ENCODE measurements at regions not wholly inside any gene's neighbourhood (a gene's known extent, or its start where the extent isn't known, plus 50 kb on each side); places are given as distances from the start of the nearest gene placed in this dataset.

- no peak overlapping the region for H3K4me3 Mint-ChIP-seq
- H3K4me1 Mint-ChIP-seq = no peaks in the 10 kb centered on the region
- H3K9me3 Mint-ChIP-seq = peaks cover 67% of the 10 kb centered on the region
- peaks cover 3% of the 10 kb centered on the region; the same call in 1 of the 2 replicates for H3K27me3 Mint-ChIP-seq (ENCODE audit: low read depth)
- TF ChIP-seq KAT7 (CRISPR knock-in tag; IDR thresholded peaks at IDR 0.05; ENCODE audit: borderline replicate concordance) (no peak), ZNF416 (CRISPR knock-in tag; IDR thresholded peaks at IDR 0.05) (no peak), JUN (CRISPR knock-in tag; IDR thresholded peaks at IDR 0.05) (no peak), SMAD4 (CRISPR knock-in tag; IDR thresholded peaks at IDR 0.05) (no peak), E2F1 (CRISPR knock-in tag; IDR thresholded peaks at IDR 0.05) (no peak), ZNF423 (CRISPR knock-in tag; IDR thresholded peaks at IDR 0.05) (no peak), TEAD4 (CRISPR knock-in tag; IDR thresholded peaks at IDR 0.05) (no peak), AR (CRISPR knock-in tag; IDR thresholded peaks at IDR 0.05) (no peak), ZNF396 (CRISPR knock-in tag; IDR thresholded peaks at IDR 0.05; ENCODE audit: borderline replicate concordance) (no peak), NR3C1 (CRISPR knock-in tag; conservative IDR thresholded peaks at IDR 0.05; ENCODE audit: low read depth) (no peak), ERG (CRISPR knock-in tag; IDR thresholded peaks at IDR 0.05) (no peak)
- H3K27ac Mint-ChIP-seq = no peak overlapping the region
- CTCF ChIA-PET = no interaction called here
- ATAC-seq (no peak), DNase-seq (ENCODE audit: low spot score) (no peak)
- peaks cover 42% of the 10 kb centered on the region for H3K36me3 Mint-ChIP-seq
- POLR2A ChIA-PET = no interaction called here
Measured at GRCh38 chr2:116413659-116414058, 1400.8 kb upstream of the DDX18 start.

GRCh38 chr2:116416731-116417377 lies 1397.6 kb upstream of the DDX18 start:
- H3K4me3 Mint-ChIP-seq = no peak overlapping the region
- DNase-seq (ENCODE audit: low spot score) (no peak), ATAC-seq (no peak)
- H3K27me3 Mint-ChIP-seq (ENCODE audit: low read depth) = peaks cover 3% of the 10 kb centered on the region; the same call in 1 of the 2 replicates
- CTCF ChIA-PET = no interaction called here
- POLR2A ChIA-PET = no interaction called here
- no peak overlapping the region for H3K27ac Mint-ChIP-seq
- H3K4me1 Mint-ChIP-seq = no peaks in the 10 kb centered on the region
- H3K9me3 Mint-ChIP-seq = peaks cover 65% of the 10 kb centered on the region
- H3K36me3 Mint-ChIP-seq = peaks cover 42% of the 10 kb centered on the region
- TF ChIP-seq MYBL2 (CRISPR knock-in tag; IDR thresholded peaks at IDR 0.05) (no peak), ZNF317 (CRISPR knock-in tag; IDR thresholded peaks at IDR 0.05; ENCODE audit: borderline replicate concordance, low read depth) (no peak), IRF1 (CRISPR knock-in tag; IDR thresholded peaks at IDR 0.05) (no peak), NR2C2 (CRISPR knock-in tag; IDR thresholded peaks at IDR 0.05) (no peak), ZBTB43 (CRISPR knock-in tag; IDR thresholded peaks at IDR 0.05) (no peak), SP1 (CRISPR knock-in tag; conservative IDR thresholded peaks at IDR 0.05) (no peak), FOXP1 (CRISPR knock-in tag; IDR thresholded peaks at IDR 0.05; ENCODE audit: borderline replicate concordance) (no peak), ZNF138 (CRISPR knock-in tag; conservative IDR thresholded peaks at IDR 0.05) (no peak), ATF6 (CRISPR knock-in tag; IDR thresholded peaks at IDR 0.05) (no peak), RELA (CRISPR knock-in tag; IDR thresholded peaks at IDR 0.05; ENCODE audit: borderline replicate concordance) (no peak), ESRRA (CRISPR knock-in tag; IDR thresholded peaks at IDR 0.05; ENCODE audit: borderline replicate concordance) (no peak), ATF2 (CRISPR knock-in tag; IDR thresholded peaks at IDR 0.05; ENCODE audit: borderline replicate concordance, low read depth) (no peak), ZNF121 (CRISPR knock-in tag; IDR thresholded peaks at IDR 0.05) (no peak), CBFB (CRISPR knock-in tag; IDR thresholded peaks at IDR 0.05; ENCODE audit: low read depth) (no peak)
